ENCODE measurements at regions not wholly inside any gene's neighbourhood (a gene's known extent, or its start where the extent isn't known, plus 50 kb on each side); places are given as distances from the start of the nearest gene placed in this dataset.

GRCh38 chr11:70778883-70779282 is 380.6 kb downstream of the CTTN start:
- no peak for DNase-seq

GRCh38 chr11:70779433-70780245 is 381.3 kb downstream of the CTTN start:
- no peak for DNase-seq

- DNase-seq, result no peak
These were observed 381.9 kb downstream of the CTTN start for GRCh38 chr11:70780246-70780535.

GRCh38 chr11:70782401-70782913 is 384.1 kb downstream of the CTTN start:
- DNase-seq, result no peak

GRCh38 chr11:70783356-70783755 is 385.0 kb downstream of the CTTN start:
- no peak for DNase-seq

GRCh38 chr11:70783821-70784220 is 385.5 kb downstream of the CTTN start:
- no peak for DNase-seq

- DNase-seq, result no peak
These were observed 387.0 kb downstream of the CTTN start for GRCh38 chr11:70785372-70785771.

GRCh38 chr11:70786021-70786665 is 387.8 kb downstream of the CTTN start:
- DNase-seq, result no peak

- no peak for DNase-seq
These were observed 390.1 kb downstream of the CTTN start for GRCh38 chr11:70788248-70789022.

- no peak for DNase-seq
These were observed 392.5 kb downstream of the CTTN start for GRCh38 chr11:70790671-70791300.

GRCh38 chr11:70796648-70797227 is 398.4 kb downstream of the CTTN start:
- DNase-seq, result no peak

- no peak for DNase-seq
These were observed 400.0 kb downstream of the CTTN start for GRCh38 chr11:70798296-70798695.

GRCh38 chr11:70799386-70799785 is 401.1 kb downstream of the CTTN start:
- no peak for DNase-seq

GRCh38 chr11:70802185-70802584 is 403.9 kb downstream of the CTTN start:
- DNase-seq, result no peak

GRCh38 chr11:70804139-70804837 is 406.0 kb downstream of the CTTN start:
- no peak for DNase-seq

- DNase-seq, result no peak
These were observed 406.9 kb downstream of the CTTN start for GRCh38 chr11:70805243-70805642.

- DNase-seq, result no peak
These were observed 407.6 kb downstream of the CTTN start for GRCh38 chr11:70805971-70806370.

GRCh38 chr11:70806461-70807194 is 408.3 kb downstream of the CTTN start:
- no peak for DNase-seq

GRCh38 chr11:70807195-70807543 is 408.8 kb downstream of the CTTN start:
- DNase-seq, result no peak

- no peak for DNase-seq
These were observed 410.5 kb downstream of the CTTN start for GRCh38 chr11:70808686-70809375.

- no peak for DNase-seq
These were observed 411.8 kb downstream of the CTTN start for GRCh38 chr11:70810133-70810532.
